Ectodermal cell (in vitro differentiated cells): ENCODE measurements at regions not wholly inside any gene's neighbourhood (a gene's known extent, or its start where the extent isn't known, plus 50 kb on each side); places are given as distances from the start of the nearest gene placed in this dataset.

Experiments used
- H3K27ac ChIP-seq: 2 replicates; pipeline ENCODE4 v1.7.0; 2013; ENCODE audit warnings: mild to moderate bottlenecking, low read depth, low read length; ENCODE audit not compliant: insufficient read depth, poor library complexity, severe bottlenecking
- H3K27me3 ChIP-seq: 2 replicates; pipeline ENCODE4 v1.7.0; 2013; ENCODE audit warnings: mild to moderate bottlenecking, low read length; ENCODE audit not compliant: insufficient read depth, control insufficient read depth, poor library complexity, severe bottlenecking
- H3K36me3 ChIP-seq: one replicate; pipeline ENCODE4 v1.7.0; 2013; ENCODE audit warnings: low read length; ENCODE audit not compliant: control insufficient read depth, insufficient read depth
- H3K4me1 ChIP-seq: one replicate; pipeline ENCODE4 v1.7.0; 2013; ENCODE audit warnings: low read length; ENCODE audit not compliant: control insufficient read depth, insufficient read depth
- H3K4me3 ChIP-seq: 2 replicates; pipeline ENCODE4 v1.7.0; 2013; ENCODE audit warnings: low read depth, low read length, control low read depth; ENCODE audit not compliant: insufficient read depth
- H3K9me3 ChIP-seq: 2 replicates; pipeline ENCODE4 v1.7.0; 2013; ENCODE audit warnings: mild to moderate bottlenecking, low read length, moderate library complexity; ENCODE audit not compliant: control insufficient read depth
- WGBS, 2 experiments: methylation state at CpG; one replicate each; pipeline ENCODE4 v1.1.7; 2013; ENCODE audit warnings: missing lambda C conversion rate in 2 of 2; 5-methylcytosine and 5-hydroxymethylcytosine counted together

- Histone ChIP-seq H3K36me3 (no peaks in the 10 kb centered on the region), H3K4me3 (no peak overlapping the region), H3K4me1 (no peaks in the 10 kb centered on the region), H3K27me3 (no peaks in the 10 kb centered on the region), H3K27ac (no peak overlapping the region), H3K9me3 (no peaks in the 10 kb centered on the region)
- WGBS, 2 experiments, result 87 to 96% methylated on average over 3 of the region's 3 CpGs
These were observed 170.5 kb upstream of the ADO start for GRCh38 chr10:62633976-62634375.

- H3K4me1 ChIP-seq, result no peaks in the 10 kb centered on the region
- 83% methylated on average over 2 of the region's 2 CpGs; no CpG with 5 or more reads in 1 of the 2 experiments for WGBS, 2 experiments
- H3K4me3 ChIP-seq, result no peak overlapping the region
- no peaks in the 10 kb centered on the region for H3K9me3 ChIP-seq
- no peaks in the 10 kb centered on the region for H3K27me3 ChIP-seq
- H3K36me3 ChIP-seq, result no peaks in the 10 kb centered on the region
- no peak overlapping the region for H3K27ac ChIP-seq
These were observed 169.9 kb upstream of the ADO start for GRCh38 chr10:62634576-62634975.

GRCh38 chr10:62635127-62635526 is 169.4 kb upstream of the ADO start:
- Histone ChIP-seq H3K27me3 (no peaks in the 10 kb centered on the region), H3K4me3 (no peak overlapping the region), H3K9me3 (no peaks in the 10 kb centered on the region), H3K27ac (no peak overlapping the region), H3K4me1 (no peaks in the 10 kb centered on the region), H3K36me3 (no peaks in the 10 kb centered on the region)
- 91 to 93% methylated on average over 2 to 3 of the region's 3 CpGs for WGBS, 2 experiments

- H3K9me3 ChIP-seq, result no peaks in the 10 kb centered on the region
- H3K36me3 ChIP-seq, result no peaks in the 10 kb centered on the region
- no peaks in the 10 kb centered on the region for H3K27me3 ChIP-seq
- no peak overlapping the region for H3K4me3 ChIP-seq
- no peak overlapping the region for H3K27ac ChIP-seq
- 91% methylated on average over 3 of the region's 3 CpGs for WGBS, 2 experiments
- no peaks in the 10 kb centered on the region for H3K4me1 ChIP-seq
These were observed 167.7 kb upstream of the ADO start for GRCh38 chr10:62636825-62637248.

GRCh38 chr10:62637249-62638061 is 167.1 kb upstream of the ADO start:
- Histone ChIP-seq H3K27ac (no peak overlapping the region), H3K4me3 (no peak overlapping the region), H3K36me3 (no peaks in the 10 kb centered on the region), H3K27me3 (no peaks in the 10 kb centered on the region), H3K4me1 (no peaks in the 10 kb centered on the region), H3K9me3 (no peaks in the 10 kb centered on the region)
- 86 to 92% methylated on average over 9 of the region's 9 CpGs for WGBS, 2 experiments

GRCh38 chr10:62638062-62638477 is 166.4 kb upstream of the ADO start:
- no peak overlapping the region for H3K27ac ChIP-seq
- no peaks in the 10 kb centered on the region for H3K27me3 ChIP-seq
- H3K9me3 ChIP-seq, result no peaks in the 10 kb centered on the region
- no peaks in the 10 kb centered on the region for H3K36me3 ChIP-seq
- H3K4me3 ChIP-seq, result no peak overlapping the region
- H3K4me1 ChIP-seq, result no peaks in the 10 kb centered on the region
- 88 to 92% methylated on average over 6 to 7 of the region's 7 CpGs for WGBS, 2 experiments

- 90 to 97% methylated on average over 2 of the region's 2 CpGs for WGBS, 2 experiments
- no peaks in the 10 kb centered on the region for H3K27me3 ChIP-seq
- H3K4me1 ChIP-seq, result no peaks in the 10 kb centered on the region
- no peaks in the 10 kb centered on the region for H3K36me3 ChIP-seq
- no peak overlapping the region for H3K27ac ChIP-seq
- H3K9me3 ChIP-seq, result no peaks in the 10 kb centered on the region
- H3K4me3 ChIP-seq, result no peak overlapping the region
These were observed 165.4 kb upstream of the ADO start for GRCh38 chr10:62639144-62639543.

GRCh38 chr10:62640411-62640810 is 164.1 kb upstream of the ADO start:
- no peaks in the 10 kb centered on the region for H3K9me3 ChIP-seq
- no peaks in the 10 kb centered on the region for H3K4me1 ChIP-seq
- no peaks in the 10 kb centered on the region for H3K27me3 ChIP-seq
- no peak overlapping the region for H3K27ac ChIP-seq
- H3K36me3 ChIP-seq, result no peaks in the 10 kb centered on the region
- H3K4me3 ChIP-seq, result no peak overlapping the region

GRCh38 chr10:62643606-62644587 is 160.6 kb upstream of the ADO start:
- no peaks in the 10 kb centered on the region for H3K27me3 ChIP-seq
- H3K36me3 ChIP-seq, result no peaks in the 10 kb centered on the region
- WGBS, 2 experiments, result 82 to 88% methylated on average over 3 to 5 of the region's 5 CpGs
- H3K27ac ChIP-seq, result no peak overlapping the region
- H3K4me3 ChIP-seq, result no peak overlapping the region
- H3K4me1 ChIP-seq, result no peaks in the 10 kb centered on the region
- H3K9me3 ChIP-seq, result no peaks in the 10 kb centered on the region
